WTC11 (cell line): ENCODE measurements at regions not wholly inside any gene's neighbourhood (a gene's known extent, or its start where the extent isn't known, plus 50 kb on each side); places are given as distances from the start of the nearest gene placed in this dataset.

Source experiments
- ATAC-seq: fragments of 200-7000 bp; cut with Tn5 transposase; 2 replicates; pipeline ENCODE4 v1.10.0; 2021; ENCODE audit warnings: mild to moderate bottlenecking, moderate library complexity
- CTCF ChIA-PET: fragments of 300-600 bp; sonication (Branson Sonifier 250); formaldehyde crosslinking; loops from one replicate; lab custom pipeline; 2021; ENCODE audit warnings: antibody characterized with exemption; lab: Charles Lee
- POLR2A ChIA-PET: fragments of 350-600 bp; sonication (Branson Sonifier 250); formaldehyde crosslinking; loops from one replicate; lab custom pipeline; 2021; ENCODE audit warnings: antibody characterized with exemption; lab: Charles Lee
- DNase-seq: peaks from one replicate; pipeline ENCODE4 v3.0.0; 2021; ENCODE audit warnings: low spot score
- H3K27ac Mint-ChIP-seq: 2 replicates; pipeline ENCODE4 v1.8.0; 2021; ENCODE audit warnings: mixed read lengths
- H3K27me3 Mint-ChIP-seq: 2 replicates; pipeline ENCODE4 v1.8.0; 2021; ENCODE audit warnings: low read depth, mild to moderate bottlenecking, moderate library complexity, mixed read lengths
- H3K36me3 Mint-ChIP-seq: 2 replicates; pipeline ENCODE4 v1.8.0; 2021; ENCODE audit warnings: mixed read lengths
- H3K4me1 Mint-ChIP-seq: 2 replicates; pipeline ENCODE4 v1.8.0; 2022; ENCODE audit warnings: mixed read lengths
- H3K4me3 Mint-ChIP-seq: 2 replicates; pipeline ENCODE4 v1.8.0; 2021; ENCODE audit warnings: mild to moderate bottlenecking, moderate library complexity, mixed read lengths
- H3K9me3 Mint-ChIP-seq: 2 replicates; pipeline ENCODE4 v1.8.0; 2021; ENCODE audit warnings: mixed read lengths
- E2F1 ChIP-seq: sonication (generic); formaldehyde crosslinking; IDR thresholded peaks from 2 replicates; pipeline ENCODE4 v1.8.0; 2022; ENCODE audit warnings: mild to moderate bottlenecking, missing genetic modification reagents
- ERG ChIP-seq: fragments of 250-450 bp; sonication (Bioruptor Pico); IDR thresholded peaks from 2 replicates; pipeline ENCODE4 v1.8.0; 2021; ENCODE audit warnings: mild to moderate bottlenecking
- ESRRA ChIP-seq: sonication (generic); formaldehyde crosslinking; IDR thresholded peaks from 2 replicates; pipeline ENCODE4 v1.8.1; 2022; ENCODE audit warnings: mild to moderate bottlenecking, missing genetic modification reagents, borderline replicate concordance
- FOXP1 ChIP-seq: sonication (generic); formaldehyde crosslinking; IDR thresholded peaks from 2 replicates; pipeline ENCODE4 v1.8.0; 2022; ENCODE audit warnings: missing genetic modification reagents, mild to moderate bottlenecking, moderate library complexity, borderline replicate concordance
- FOXP4 ChIP-seq: sonication (generic); formaldehyde crosslinking; IDR thresholded peaks from 2 replicates; pipeline ENCODE4 v1.8.0; 2022; ENCODE audit warnings: mild to moderate bottlenecking, missing genetic modification reagents
- GABPB1 ChIP-seq: sonication (generic); formaldehyde crosslinking; IDR thresholded peaks from 2 replicates; pipeline ENCODE4 v1.8.1; 2023; ENCODE audit warnings: mild to moderate bottlenecking, missing genetic modification reagents
- GRHL2 ChIP-seq: fragments of 250-450 bp; sonication (Bioruptor Pico); IDR thresholded peaks from 2 replicates; pipeline ENCODE4 v1.8.0; 2022; ENCODE audit warnings: mild to moderate bottlenecking, moderate library complexity; ENCODE audit not compliant: insufficient replicate concordance, severe bottlenecking
- GTF2I ChIP-seq: fragments of 250-450 bp; sonication (Bioruptor Pico); conservative IDR thresholded peaks from 2 replicates; pipeline ENCODE4 v1.4.0; 2021; ENCODE audit warnings: mild to moderate bottlenecking
- JAZF1 ChIP-seq: fragments of 250-450 bp; sonication (Bioruptor Pico); IDR thresholded peaks from 2 replicates; pipeline ENCODE4 v1.9.0; 2021; ENCODE audit warnings: moderate library complexity, mild to moderate bottlenecking, inconsistent platforms
- KAT7 ChIP-seq: sonication (generic); formaldehyde crosslinking; IDR thresholded peaks from 2 replicates; pipeline ENCODE4 v1.8.1; 2023; ENCODE audit warnings: missing genetic modification reagents, mild to moderate bottlenecking, borderline replicate concordance
- NFATC4 ChIP-seq: fragments of 250-450 bp; sonication (Bioruptor Pico); IDR thresholded peaks from 2 replicates; pipeline ENCODE4 v1.9.0; 2021; ENCODE audit warnings: mild to moderate bottlenecking
- NR2C2 ChIP-seq: sonication (generic); formaldehyde crosslinking; IDR thresholded peaks from 2 replicates; pipeline ENCODE4 v1.8.0; 2022; ENCODE audit warnings: mild to moderate bottlenecking, missing genetic modification reagents
- SMAD3 ChIP-seq: sonication (generic); formaldehyde crosslinking; IDR thresholded peaks from 2 replicates; pipeline ENCODE4 v1.8.0; 2022; ENCODE audit warnings: missing genetic modification reagents, mild to moderate bottlenecking, borderline replicate concordance
- SMAD4 ChIP-seq: sonication (generic); formaldehyde crosslinking; IDR thresholded peaks from 2 replicates; pipeline ENCODE4 v1.8.0; 2022; ENCODE audit warnings: mild to moderate bottlenecking, missing genetic modification reagents
- SP1 ChIP-seq: sonication (generic); formaldehyde crosslinking; conservative IDR thresholded peaks from 2 replicates; pipeline ENCODE4 v1.8.1; 2022; ENCODE audit warnings: missing genetic modification reagents
- TEAD1 ChIP-seq: sonication (generic); formaldehyde crosslinking; IDR thresholded peaks from 2 replicates; pipeline ENCODE4 v1.8.0; 2022; ENCODE audit warnings: mild to moderate bottlenecking, missing genetic modification reagents
- USF2 ChIP-seq: sonication (generic); formaldehyde crosslinking; IDR thresholded peaks from 2 replicates; pipeline ENCODE4 v1.8.1; 2023; ENCODE audit warnings: mild to moderate bottlenecking, missing genetic modification reagents, moderate library complexity
- ZBTB43 ChIP-seq: sonication (generic); formaldehyde crosslinking; IDR thresholded peaks from 2 replicates; pipeline ENCODE4 v1.8.1; 2023; ENCODE audit warnings: mild to moderate bottlenecking, missing genetic modification reagents
- ZMAT4 ChIP-seq: fragments of 250-450 bp; sonication (Bioruptor Pico); IDR thresholded peaks from 2 replicates; pipeline ENCODE4 v1.9.0; 2021; ENCODE audit warnings: mild to moderate bottlenecking
- ZNF121 ChIP-seq: sonication (generic); formaldehyde crosslinking; IDR thresholded peaks from 2 replicates; pipeline ENCODE4 v1.8.0; 2023; ENCODE audit warnings: missing genetic modification reagents
- ZNF219 ChIP-seq: sonication (generic); formaldehyde crosslinking; IDR thresholded peaks from 2 replicates; pipeline ENCODE4 v1.8.0; 2023; ENCODE audit warnings: missing genetic modification reagents, mild to moderate bottlenecking, borderline replicate concordance
- ZNF281 ChIP-seq: sonication (generic); formaldehyde crosslinking; IDR thresholded peaks from 2 replicates; pipeline ENCODE4 v1.8.0; 2023; ENCODE audit warnings: mild to moderate bottlenecking, missing genetic modification reagents
- ZNF416 ChIP-seq: fragments of 250-450 bp; sonication (Bioruptor Pico); IDR thresholded peaks from 2 replicates; pipeline ENCODE4 v1.9.0; 2021; ENCODE audit warnings: mild to moderate bottlenecking, inconsistent platforms
- ZNF423 ChIP-seq: fragments of 250-450 bp; sonication (Bioruptor Pico); IDR thresholded peaks from 2 replicates; pipeline ENCODE4 v2.1.2; 2022; ENCODE audit warnings: mild to moderate bottlenecking, moderate library complexity
- ZNF512 ChIP-seq: sonication (generic); formaldehyde crosslinking; IDR thresholded peaks from 2 replicates; pipeline ENCODE4 v1.8.1; 2022; ENCODE audit warnings: missing genetic modification reagents, borderline replicate concordance
- ZNF671 ChIP-seq: fragments of 250-450 bp; sonication (Bioruptor Pico); IDR thresholded peaks from 2 replicates; pipeline ENCODE4 v1.8.0; 2021; ENCODE audit warnings: mild to moderate bottlenecking

- TF ChIP-seq ZNF281 (CRISPR knock-in tag) (no peak), ZNF219 (CRISPR knock-in tag) (no peak), NFATC4 (CRISPR knock-in tag) (no peak), KAT7 (CRISPR knock-in tag) (no peak), NR2C2 (CRISPR knock-in tag) (no peak), USF2 (CRISPR knock-in tag) (no peak), ZMAT4 (CRISPR knock-in tag) (no peak), ZNF416 (CRISPR knock-in tag) (no peak), FOXP4 (CRISPR knock-in tag) (no peak), E2F1 (no peak), JAZF1 (no peak), TEAD1 (CRISPR knock-in tag) (no peak), SP1 (CRISPR knock-in tag) (no peak)
Observed at GRCh38 chr2:17413036-17413435, 105.2 kb downstream of the RAD51AP2 start (continued).

GRCh38 chr2:17401096-17401495 lies 117.1 kb downstream of the RAD51AP2 start:
- ChIA-PET POLR2A (no interaction called here), CTCF (no interaction called here)
- no peaks in the 10 kb centered on the region for H3K27me3 Mint-ChIP-seq
- H3K27ac Mint-ChIP-seq = no peak overlapping the region
- no peak for ATAC-seq
- H3K36me3 Mint-ChIP-seq = peaks cover 5% of the 10 kb centered on the region; the same call in 1 of the 2 replicates
- H3K4me3 Mint-ChIP-seq = no peak overlapping the region
- DNase-seq = no peak
- H3K4me1 Mint-ChIP-seq = no peaks in the 10 kb centered on the region
- H3K9me3 Mint-ChIP-seq = peaks cover 39% of the 10 kb centered on the region
- TF ChIP-seq TEAD1 (CRISPR knock-in tag) (no peak), KAT7 (CRISPR knock-in tag) (no peak), SMAD4 (no peak), GRHL2 (CRISPR knock-in tag) (no peak), ZNF671 (CRISPR knock-in tag) (no peak), ESRRA (CRISPR knock-in tag) (no peak), ZNF512 (CRISPR knock-in tag) (no peak), ERG (CRISPR knock-in tag) (no peak), GTF2I (CRISPR knock-in tag) (no peak), ZNF423 (CRISPR knock-in tag) (no peak), FOXP1 (CRISPR knock-in tag) (no peak), ZBTB43 (CRISPR knock-in tag) (no peak), GABPB1 (CRISPR knock-in tag) (no peak), USF2 (CRISPR knock-in tag) (no peak), ZNF121 (CRISPR knock-in tag) (no peak), SMAD3 (no peak)
